GM18505 (cell line): ENCODE measurements at regions not wholly inside any gene's neighbourhood (a gene's known extent, or its start where the extent isn't known, plus 50 kb on each side); places are given as distances from the start of the nearest gene placed in this dataset.

Experiments
- ATAC-seq: cut with Tn5 transposase; IDR thresholded peaks from one replicate; pipeline ENCODE4 v1.9.1; 2021; ENCODE audit not compliant: unreplicated experiment
- POLR2A ChIP-seq: IDR thresholded peaks from 4 replicates; pipeline ENCODE4 v1.6.1; 2011; ENCODE audit warnings: borderline replicate concordance; ENCODE audit not compliant: insufficient read depth, insufficient read length; ENCODE audit errors: extremely low read depth

- no peak for ATAC-seq
- TF ChIP-seq POLR2A: no peak
Observed at GRCh38 chr12:65596514-65597091, 227.7 kb upstream of the HMGA2 start.

DNA sequence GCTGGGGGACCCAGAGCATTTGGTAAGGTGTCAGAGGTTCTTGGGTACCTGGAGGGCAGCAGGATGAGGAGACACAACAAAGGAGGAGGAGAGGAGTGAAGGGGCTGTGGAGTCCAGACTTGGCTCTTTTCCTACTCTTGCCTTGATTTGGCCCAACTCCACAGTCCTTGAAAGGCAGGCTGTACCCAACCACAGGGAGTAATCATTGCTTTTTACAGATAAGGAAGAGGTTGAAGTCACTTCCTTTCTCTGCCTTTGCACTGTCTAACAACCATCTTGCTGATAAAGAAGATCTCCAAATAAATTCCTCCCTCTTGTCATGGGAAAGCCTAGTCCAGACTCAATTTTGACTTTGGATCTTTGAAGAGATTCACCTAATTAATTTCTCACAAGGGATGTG lies 226.8 kb upstream of the HMGA2 start:
- ATAC-seq: no peak
- no peak for TF ChIP-seq POLR2A

GRCh38 chr12:65598688-65599087 lies 225.6 kb upstream of the HMGA2 start:
- no peak for ATAC-seq
- TF ChIP-seq POLR2A: no peak

GRCh38 chr12:65602253-65602609 lies 222.1 kb upstream of the HMGA2 start:
- no peak for TF ChIP-seq POLR2A
- no peak for ATAC-seq

DNA sequence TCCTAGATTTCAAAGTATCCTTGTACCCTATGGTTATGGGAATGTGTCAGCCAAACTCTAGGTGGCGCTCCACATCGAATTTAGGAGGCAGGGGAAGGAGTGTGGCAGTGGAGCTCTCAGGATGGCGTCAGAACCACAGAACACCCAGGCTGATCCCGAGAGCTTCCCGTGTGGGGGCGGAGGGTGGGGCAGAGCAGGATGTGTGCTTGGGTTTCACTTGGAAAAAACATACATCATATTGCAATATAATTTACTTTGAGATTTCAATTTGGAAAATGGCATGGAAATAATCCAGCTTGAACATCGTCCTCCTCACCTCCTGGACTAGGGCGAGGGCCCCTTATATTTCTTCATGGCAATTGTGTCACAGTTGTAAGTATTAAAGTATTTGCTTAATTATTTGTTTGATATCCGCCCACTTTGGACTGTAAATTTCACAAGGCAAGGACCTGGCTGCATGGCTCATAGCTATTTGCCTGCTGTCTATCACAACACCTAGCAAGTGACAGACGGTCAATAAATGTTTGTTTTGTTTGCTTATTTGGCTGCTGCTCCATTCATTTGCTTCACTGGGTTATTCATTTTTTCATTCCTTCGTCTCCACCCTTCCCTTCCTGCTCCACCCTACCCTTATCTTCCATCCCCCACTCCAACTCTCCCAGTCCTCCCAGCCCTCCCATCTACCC lies 221.5 kb upstream of the HMGA2 start:
- ATAC-seq: peak; percentile 56
- no peak for TF ChIP-seq POLR2A

DNA sequence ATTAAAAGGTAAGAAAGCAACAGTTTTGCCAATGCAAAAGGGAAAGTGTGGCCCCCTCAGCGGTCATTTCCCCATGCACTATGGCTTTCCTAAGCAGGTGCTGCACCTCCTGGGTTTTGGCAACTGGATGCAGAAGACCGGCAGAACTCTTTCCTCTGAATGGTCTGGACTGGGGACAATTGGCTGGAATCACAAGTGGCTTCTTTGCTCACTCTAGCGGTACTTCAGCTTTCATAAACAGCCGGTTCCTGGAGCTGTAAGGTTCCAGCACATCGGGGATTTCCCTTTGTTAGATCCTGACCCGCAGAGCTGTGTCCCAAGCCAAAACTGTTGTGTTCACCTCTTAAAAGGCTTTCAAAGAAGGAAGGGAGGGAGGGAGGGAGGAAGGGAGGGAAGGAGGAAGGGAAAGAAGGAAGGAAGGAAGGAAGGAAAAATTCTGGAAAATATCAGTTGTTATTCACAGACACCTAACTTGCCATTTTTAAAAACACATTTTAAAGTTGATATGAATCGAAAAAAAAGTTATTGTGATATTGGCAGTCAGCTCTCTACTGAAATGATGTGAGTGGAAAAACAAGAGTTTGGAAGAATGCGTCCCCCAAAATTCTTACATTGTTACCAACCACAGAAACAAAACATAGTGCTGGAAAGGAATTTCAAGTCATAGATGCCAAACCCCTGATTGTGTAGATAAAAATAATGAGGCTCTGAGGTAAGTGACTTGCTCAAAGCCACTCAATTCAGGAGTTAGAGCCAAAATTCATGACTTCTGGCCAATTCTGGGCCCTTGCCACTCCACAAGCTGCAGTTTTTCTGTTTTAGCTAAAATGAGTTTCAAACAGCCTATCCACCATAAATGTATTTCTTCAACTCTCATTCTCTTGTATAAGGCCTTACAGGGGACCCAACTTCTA lies 220.6 kb upstream of the HMGA2 start:
- TF ChIP-seq POLR2A: no peak
- no peak for ATAC-seq

DNA sequence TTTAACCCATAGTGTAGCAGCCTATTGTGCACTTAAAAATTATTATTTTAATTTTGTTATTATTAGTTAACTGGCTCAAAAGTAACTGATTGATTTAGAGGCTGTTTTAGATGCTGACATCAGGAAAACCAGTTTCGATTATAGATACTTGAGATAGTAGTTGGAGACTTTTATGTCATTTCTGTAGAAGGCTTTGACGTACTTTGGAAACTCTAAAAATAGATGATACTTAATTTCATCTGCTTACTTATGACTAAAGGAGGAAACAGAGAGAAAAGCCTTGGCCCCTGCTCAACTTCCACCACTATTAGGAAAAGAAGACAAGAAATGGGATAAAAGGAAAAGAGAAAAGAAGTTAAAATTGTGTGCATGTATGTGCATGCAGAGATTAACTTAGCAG lies 219.3 kb upstream of the HMGA2 start:
- no peak for TF ChIP-seq POLR2A
- no peak for ATAC-seq

DNA sequence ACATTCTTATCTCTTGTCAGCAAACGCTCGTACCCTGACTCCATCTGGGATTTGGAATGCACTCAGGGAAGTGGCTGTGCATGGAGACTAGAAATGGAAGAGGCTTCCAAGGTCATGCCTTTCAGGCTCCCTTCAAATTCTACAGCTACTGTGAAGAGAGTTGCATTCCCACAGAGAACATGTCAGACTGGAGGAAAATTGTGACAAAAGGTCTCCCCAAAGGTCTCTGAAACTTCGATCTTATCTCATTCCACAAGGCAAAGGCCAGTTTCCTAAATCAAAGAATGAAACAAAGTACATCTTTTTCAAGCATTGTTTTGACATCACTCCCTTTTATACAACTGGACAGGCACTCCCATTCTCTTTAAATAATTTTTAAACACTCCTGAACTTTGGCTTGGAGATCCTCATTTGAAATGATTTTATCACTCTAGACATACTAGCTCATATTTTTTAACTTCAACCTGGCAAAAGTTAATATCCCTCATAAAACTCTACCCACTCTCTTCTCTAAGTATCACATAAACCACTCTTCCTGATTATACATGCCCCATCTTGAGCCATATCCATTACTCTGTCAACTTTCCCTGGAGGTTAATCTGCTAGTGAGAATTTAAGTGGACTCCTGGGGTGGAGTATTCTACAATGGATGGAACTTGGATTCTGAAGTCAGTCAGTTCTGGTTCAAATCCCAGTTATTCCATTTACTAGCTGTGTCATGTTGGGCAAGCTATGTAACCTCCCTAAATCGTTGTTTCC lies 218.1 kb upstream of the HMGA2 start:
- no peak for TF ChIP-seq POLR2A
- ATAC-seq: no peak

DNA sequence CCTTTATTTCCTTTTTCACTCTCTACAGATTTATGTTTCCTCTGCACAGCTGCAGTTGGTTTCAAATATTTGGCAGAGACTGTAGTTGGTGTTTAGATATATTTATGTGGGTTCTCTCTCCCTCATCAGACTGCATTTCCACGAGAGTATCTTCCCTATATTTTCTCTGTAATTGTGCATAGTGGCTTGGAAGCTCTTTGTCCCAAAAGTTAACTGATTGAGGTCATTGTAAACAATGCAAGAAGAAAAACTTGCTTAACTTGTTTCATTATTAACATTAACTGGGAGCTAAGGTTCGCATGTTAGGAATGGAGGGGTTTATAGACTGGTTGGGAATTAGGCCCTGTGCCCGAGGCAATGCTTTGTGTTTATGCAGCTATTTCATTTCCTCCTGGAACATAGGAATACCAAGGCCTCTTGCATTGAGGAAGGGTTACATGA lies 216.9 kb upstream of the HMGA2 start:
- no peak for TF ChIP-seq POLR2A
- no peak for ATAC-seq

- TF ChIP-seq POLR2A: no peak
Observed at GRCh38 chr12:65608319-65608916, 215.9 kb upstream of the HMGA2 start.

DNA sequence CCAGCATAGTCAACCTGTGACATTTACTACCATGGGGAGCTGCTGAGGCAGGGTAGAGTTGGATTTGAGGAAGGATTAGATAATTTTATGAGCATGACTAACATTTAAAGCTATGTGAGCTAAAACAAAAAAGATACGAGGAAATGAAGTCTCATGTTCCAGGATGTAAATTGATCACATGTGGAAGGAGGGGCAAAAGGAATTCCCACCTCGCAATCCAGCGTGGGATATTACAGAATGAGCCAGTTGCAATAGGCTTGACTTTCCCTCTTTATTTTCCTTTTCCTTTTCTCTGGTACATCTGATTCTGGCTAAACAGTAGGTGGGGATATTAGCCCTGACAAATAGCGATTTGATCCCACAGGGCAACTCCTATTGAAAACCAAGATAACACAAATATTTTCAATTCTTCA lies 214.9 kb upstream of the HMGA2 start:
- TF ChIP-seq POLR2A: no peak
- no peak for ATAC-seq

More at GRCh38 chr12:65608319-65608916, 215.9 kb upstream of the HMGA2 start:
- no peak for ATAC-seq

GRCh38 chr12:65611396-65611795 lies 212.9 kb upstream of the HMGA2 start:
- no peak for ATAC-seq
- TF ChIP-seq POLR2A: no peak

- ATAC-seq: no peak
- TF ChIP-seq POLR2A: no peak
Observed at GRCh38 chr12:65612440-65612839, 211.8 kb upstream of the HMGA2 start.
